Epithelial cell of proximal tubule (primary cell): ENCODE measurements at regions not wholly inside any gene's neighbourhood (a gene's known extent, or its start where the extent isn't known, plus 50 kb on each side); places are given as distances from the start of the nearest gene placed in this dataset.
"Not testable (repeated sequence)": the region's sequence is repeated elsewhere in the genome, so short reads cannot be mapped to it uniquely, and the experiment has no call there.

ENCODE experiments used
- DNase-seq: peaks from one replicate; pipeline ENCODE4 v3.0.0-alpha.2; 2011; ENCODE audit warnings: low read depth
- H3K4me3 ChIP-seq: 2 replicates; pipeline ENCODE4 v1.5.1; 2011; ENCODE audit warnings: low read depth, mild to moderate bottlenecking, low read length
- CTCF ChIP-seq: conservative IDR thresholded peaks from 2 replicates; pipeline ENCODE4 v1.5.1; 2012; ENCODE audit warnings: low read depth, mild to moderate bottlenecking, low read length

DNA sequence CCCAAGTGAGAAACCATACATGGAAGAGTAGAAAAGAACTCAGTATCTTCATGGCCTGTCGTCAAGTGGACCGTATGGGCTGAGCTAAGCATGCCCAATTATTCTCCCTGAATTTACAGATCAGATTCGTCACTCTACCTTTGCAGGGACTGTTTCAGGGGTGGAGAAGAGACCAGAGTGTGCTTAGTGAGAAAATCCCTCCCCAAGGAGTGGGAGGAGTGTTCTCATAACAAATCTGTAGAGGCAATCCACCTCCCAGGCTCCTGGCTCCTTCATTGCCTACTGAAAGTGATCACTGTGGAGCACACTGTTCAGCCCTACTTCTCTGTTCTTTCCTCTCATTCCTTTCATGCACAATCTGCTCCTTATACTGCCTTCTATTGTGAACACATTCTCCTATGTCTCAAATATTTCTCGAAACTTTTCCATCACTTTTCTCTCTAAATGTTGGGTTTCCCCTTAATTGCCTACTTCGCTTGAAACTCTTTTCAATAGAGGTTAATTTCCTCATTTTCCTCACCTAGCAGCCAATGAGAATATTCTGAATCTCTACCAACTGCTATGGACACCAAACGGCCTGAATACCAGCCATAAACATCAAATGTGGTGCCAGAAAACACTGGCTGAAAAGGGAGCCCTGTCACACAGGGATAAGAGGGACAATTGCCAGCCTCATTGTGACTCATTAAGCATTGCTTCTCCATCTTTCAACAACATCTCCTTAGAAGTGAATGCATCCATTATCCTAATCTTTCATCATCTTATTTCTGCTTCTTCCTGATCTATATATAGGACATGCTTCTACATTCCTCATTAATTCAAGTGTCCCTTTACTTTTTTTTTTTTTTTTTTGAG, 398.3 kb downstream of the UTRN start:
- no peak for DNase-seq
- H3K4me3 ChIP-seq, result no peak overlapping the region
- no peak for TF ChIP-seq CTCF

DNA sequence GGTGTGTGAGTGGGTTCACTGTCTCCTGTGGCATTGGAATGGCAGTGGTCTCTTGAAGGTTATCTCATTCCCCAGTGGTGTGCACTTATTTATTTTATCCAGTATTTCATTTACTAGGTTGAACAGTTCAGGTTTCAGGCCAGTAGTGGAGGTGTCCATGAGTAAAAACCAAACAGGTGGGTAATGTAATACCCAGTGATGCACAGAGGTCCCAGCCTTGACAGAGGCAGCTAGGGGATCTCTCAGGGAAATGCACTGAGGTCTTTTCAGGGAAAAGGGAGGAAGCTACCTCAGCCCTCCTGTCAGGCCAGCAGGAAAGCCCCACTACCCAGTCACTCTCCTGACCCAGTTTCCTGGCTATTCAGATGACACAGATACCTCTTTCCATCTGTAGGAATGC, 403.6 kb downstream of the UTRN start:
- no peak for TF ChIP-seq CTCF
- H3K4me3 ChIP-seq, result no peak overlapping the region

DNA sequence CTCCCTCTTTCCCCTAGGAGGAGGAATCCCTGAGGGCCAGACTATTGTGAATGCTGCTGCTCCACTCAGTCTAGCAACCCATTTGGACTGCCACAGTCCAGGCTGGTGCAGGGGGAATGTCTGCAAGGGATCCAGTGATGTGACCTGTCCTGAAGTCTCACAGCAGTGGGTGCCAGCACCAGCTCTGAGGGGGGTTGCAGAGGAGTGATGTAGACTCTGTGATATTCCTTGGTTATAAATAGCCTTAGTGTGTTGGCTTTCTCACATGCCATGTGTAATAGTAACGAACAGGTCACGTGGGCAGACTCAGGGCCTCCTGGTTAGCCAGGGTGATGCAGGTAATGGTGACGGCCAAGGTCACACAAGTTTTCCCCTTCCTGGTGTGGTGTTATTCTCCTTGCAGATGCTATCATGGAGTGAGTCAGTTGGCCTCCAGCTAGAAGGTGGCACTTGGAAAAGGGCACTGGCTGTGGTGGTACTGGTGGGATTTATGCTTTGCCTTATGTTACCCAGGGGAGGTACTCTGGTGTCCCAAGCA, 404.4 kb downstream of the UTRN start:
- H3K4me3 ChIP-seq, result no peak overlapping the region
- DNase-seq, result no peak
- no peak for TF ChIP-seq CTCF

More for the DNA sequence above, 403.6 kb downstream of the UTRN start:
- DNase-seq, result no peak

- TF ChIP-seq CTCF, result no peak
- DNase-seq, result no peak
- H3K4me3 ChIP-seq, result no peak overlapping the region
Measured at GRCh38 chr6:144690133-144690532, 405.0 kb downstream of the UTRN start.

- H3K4me3 ChIP-seq, result no peak overlapping the region
- TF ChIP-seq CTCF, result no peak
- no peak for DNase-seq
Measured at GRCh38 chr6:144690666-144691065, 405.5 kb downstream of the UTRN start.

DNA sequence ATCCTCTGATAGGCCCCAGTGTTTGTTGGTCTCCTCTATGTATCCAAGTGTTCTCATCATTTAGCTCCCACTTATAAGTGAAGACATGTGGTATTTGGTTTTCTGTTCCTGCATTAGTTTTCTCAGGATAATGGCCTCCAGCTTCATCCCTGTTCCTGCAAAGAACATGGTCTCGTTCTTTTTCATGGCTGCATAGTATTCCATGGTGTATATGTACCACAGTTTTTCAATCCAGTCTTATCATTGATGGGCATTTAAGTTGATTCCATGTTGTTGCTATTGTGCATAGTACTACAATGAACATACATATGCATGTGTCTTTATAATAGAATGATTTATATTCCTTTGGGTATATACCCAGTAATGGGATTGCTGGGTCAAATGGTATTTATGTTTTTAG, 406.9 kb downstream of the UTRN start:
- DNase-seq, H3K4me3 ChIP-seq: not testable (repeated sequence)

DNA sequence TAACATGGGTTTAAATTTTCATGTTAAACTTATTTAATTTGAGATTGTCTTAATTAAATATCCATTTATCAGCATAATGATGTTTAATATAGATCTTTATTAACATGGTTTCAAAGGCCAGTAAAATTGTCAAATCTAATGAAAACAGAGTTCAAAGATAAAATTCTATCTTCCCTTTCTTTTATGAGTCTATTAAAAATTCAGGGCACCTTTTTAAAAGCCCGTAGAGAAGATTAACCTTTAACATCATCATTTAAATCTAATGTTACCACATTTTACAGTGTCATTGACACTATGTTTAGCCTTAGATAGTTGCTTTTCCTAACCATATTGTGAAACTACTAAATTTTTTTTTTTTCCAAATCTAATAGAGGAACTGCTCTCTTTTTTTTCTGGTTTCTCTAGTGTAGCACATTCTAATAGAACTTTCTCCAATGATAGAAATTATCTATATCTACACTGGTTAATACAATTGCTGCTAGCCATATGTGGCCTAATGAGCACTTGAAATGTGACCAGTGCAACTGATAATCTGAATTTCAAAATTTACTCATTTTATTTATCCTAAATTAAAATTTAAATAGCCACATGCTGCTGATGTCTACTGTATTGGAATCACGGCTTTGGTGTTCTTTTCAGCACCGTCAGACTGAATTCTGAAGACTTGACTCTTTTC, 410.9 kb downstream of the UTRN start:
- H3K4me3 ChIP-seq, result no peak overlapping the region
- no peak for DNase-seq
- TF ChIP-seq CTCF, result no peak
